ENCODE measurements at regions not wholly inside any gene's neighbourhood (a gene's known extent, or its start where the extent isn't known, plus 50 kb on each side); places are given as distances from the start of the nearest gene placed in this dataset.

DNA sequence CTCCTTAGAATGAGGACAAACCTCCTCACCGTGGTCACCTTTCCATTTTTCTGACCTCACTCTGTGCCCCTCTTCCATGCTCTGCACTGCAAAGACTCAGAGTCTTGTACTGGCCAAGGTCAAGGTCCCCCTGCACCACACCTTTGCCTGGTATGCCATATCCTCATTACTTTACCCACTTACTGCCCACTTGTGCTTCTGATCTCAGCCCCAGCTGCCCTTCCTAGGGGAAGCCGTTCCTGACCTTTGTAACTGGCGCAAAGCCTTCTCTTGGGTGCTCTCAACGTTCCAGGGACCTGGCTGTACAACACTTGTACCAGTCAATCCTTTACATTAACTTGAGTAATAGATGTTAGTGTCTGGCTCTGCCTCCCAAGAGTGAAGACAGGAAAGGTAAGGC lies 256.0 kb downstream of the SV2B start:
- Histone ChIP-seq H3F3A (replicated peaks; ENCODE audit: low read depth) (no peaks in the 10 kb centered on the region), H3K27me3 (ENCODE audit: insufficient read depth) (no peaks in the 10 kb centered on the region), H3K27ac (ENCODE audit: low read depth) (no peak overlapping the region), H3K4me1 (ENCODE audit: insufficient read depth) (no peaks in the 10 kb centered on the region), H3K9me2 (ENCODE audit: insufficient read depth) (no peaks in the 10 kb centered on the region), H3K79me2 (replicated peaks; ENCODE audit: insufficient read depth) (no peaks in the 10 kb centered on the region), H4K20me1 (replicated peaks; ENCODE audit: insufficient read depth) (no peaks in the 10 kb centered on the region), H2AFZ (no peak overlapping the region), H3K36me3 (ENCODE audit: insufficient read depth) (no peaks in the 10 kb centered on the region), H3K4me3 (no peak overlapping the region), H3K4me2 (no peak overlapping the region)
- no peaks in the 10 kb centered on the region for H3K36me3 Mint-ChIP-seq (ENCODE audit: low read depth)
- no peaks in the 10 kb centered on the region for H3K4me1 Mint-ChIP-seq
- TF ChIP-seq POLR2AphosphoS5 (IDR thresholded peaks at IDR 0.05; ENCODE audit: low read depth) (no peak), JUNB (IDR thresholded peaks at IDR 0.05; ENCODE audit: unreplicated experiment) (no peak), STAT1 (IDR thresholded peaks at IDR 0.05; ENCODE audit: unreplicated experiment) (no peak), EZH2 (IDR thresholded peaks at IDR 0.05; ENCODE audit: low read depth, unreplicated experiment) (no peak), ZNF331 (CRISPR knock-in tag; IDR thresholded peaks at IDR 0.05; ENCODE audit: low read depth) (no peak), REST (IDR thresholded peaks at IDR 0.05; ENCODE audit: unreplicated experiment) (no peak), CREB1 (CRISPR knock-in tag; IDR thresholded peaks at IDR 0.05; ENCODE audit: low read depth) (no peak), EZH2phosphoT487 (IDR thresholded peaks at IDR 0.05; ENCODE audit: unreplicated experiment) (no peak), NANOG (IDR thresholded peaks at IDR 0.05; ENCODE audit: borderline replicate concordance) (no peak)
- TF ChIP-seq, protein P1, sequence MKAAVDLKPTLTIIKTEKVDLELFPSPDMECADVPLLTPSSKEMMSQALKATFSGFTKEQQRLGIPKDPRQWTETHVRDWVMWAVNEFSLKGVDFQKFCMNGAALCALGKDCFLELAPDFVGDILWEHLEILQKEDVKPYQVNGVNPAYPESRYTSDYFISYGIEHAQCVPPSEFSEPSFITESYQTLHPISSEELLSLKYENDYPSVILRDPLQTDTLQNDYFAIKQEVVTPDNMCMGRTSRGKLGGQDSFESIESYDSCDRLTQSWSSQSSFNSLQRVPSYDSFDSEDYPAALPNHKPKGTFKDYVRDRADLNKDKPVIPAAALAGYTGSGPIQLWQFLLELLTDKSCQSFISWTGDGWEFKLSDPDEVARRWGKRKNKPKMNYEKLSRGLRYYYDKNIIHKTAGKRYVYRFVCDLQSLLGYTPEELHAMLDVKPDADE (IDR thresholded peaks at IDR 0.05) = no peak
- TF ChIP-seq, protein P2, sequence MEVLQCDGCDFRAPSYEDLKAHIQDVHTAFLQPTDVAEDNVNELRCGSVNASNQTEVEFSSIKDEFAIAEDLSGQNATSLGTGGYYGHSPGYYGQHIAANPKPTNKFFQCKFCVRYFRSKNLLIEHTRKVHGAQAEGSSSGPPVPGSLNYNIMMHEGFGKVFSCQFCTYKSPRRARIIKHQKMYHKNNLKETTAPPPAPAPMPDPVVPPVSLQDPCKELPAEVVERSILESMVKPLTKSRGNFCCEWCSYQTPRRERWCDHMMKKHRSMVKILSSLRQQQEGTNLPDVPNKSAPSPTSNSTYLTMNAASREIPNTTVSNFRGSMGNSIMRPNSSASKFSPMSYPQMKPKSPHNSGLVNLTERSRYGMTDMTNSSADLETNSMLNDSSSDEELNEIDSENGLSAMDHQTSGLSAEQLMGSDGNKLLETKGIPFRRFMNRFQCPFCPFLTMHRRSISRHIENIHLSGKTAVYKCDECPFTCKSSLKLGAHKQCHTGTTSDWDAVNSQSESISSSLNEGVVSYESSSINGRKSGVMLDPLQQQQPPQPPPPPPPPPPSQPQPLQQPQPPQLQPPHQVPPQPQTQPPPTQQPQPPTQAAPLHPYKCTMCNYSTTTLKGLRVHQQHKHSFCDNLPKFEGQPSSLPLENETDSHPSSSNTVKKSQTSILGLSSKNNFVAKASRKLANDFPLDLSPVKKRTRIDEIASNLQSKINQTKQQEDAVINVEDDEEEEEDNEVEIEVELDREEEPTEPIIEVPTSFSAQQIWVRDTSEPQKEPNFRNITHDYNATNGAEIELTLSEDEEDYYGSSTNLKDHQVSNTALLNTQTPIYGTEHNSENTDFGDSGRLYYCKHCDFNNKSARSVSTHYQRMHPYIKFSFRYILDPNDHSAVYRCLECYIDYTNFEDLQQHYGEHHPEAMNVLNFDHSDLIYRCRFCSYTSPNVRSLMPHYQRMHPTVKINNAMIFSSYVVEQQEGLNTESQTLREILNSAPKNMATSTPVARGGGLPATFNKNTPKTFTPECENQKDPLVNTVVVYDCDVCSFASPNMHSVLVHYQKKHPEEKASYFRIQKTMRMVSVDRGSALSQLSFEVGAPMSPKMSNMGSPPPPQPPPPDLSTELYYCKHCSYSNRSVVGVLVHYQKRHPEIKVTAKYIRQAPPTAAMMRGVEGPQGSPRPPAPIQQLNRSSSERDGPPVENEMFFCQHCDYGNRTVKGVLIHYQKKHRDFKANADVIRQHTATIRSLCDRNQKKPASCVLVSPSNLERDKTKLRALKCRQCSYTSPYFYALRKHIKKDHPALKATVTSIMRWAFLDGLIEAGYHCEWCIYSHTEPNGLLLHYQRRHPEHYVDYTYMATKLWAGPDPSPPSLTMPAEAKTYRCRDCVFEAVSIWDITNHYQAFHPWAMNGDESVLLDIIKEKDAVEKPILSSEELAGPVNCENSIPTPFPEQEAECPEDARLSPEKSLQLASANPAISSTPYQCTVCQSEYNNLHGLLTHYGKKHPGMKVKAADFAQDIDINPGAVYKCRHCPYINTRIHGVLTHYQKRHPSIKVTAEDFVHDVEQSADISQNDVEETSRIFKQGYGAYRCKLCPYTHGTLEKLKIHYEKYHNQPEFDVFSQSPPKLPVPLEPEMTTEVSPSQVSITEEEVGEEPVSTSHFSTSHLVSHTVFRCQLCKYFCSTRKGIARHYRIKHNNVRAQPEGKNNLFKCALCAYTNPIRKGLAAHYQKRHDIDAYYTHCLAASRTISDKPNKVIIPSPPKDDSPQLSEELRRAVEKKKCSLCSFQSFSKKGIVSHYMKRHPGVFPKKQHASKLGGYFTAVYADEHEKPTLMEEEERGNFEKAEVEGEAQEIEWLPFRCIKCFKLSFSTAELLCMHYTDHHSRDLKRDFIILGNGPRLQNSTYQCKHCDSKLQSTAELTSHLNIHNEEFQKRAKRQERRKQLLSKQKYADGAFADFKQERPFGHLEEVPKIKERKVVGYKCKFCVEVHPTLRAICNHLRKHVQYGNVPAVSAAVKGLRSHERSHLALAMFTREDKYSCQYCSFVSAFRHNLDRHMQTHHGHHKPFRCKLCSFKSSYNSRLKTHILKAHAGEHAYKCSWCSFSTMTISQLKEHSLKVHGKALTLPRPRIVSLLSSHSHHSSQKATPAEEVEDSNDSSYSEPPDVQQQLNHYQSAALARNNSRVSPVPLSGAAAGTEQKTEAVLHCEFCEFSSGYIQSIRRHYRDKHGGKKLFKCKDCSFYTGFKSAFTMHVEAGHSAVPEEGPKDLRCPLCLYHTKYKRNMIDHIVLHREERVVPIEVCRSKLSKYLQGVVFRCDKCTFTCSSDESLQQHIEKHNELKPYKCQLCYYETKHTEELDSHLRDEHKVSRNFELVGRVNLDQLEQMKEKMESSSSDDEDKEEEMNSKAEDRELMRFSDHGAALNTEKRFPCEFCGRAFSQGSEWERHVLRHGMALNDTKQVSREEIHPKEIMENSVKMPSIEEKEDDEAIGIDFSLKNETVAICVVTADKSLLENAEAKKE (CRISPR knock-in tag; IDR thresholded peaks at IDR 0.05) = no peak
- TF ChIP-seq, protein P3, sequence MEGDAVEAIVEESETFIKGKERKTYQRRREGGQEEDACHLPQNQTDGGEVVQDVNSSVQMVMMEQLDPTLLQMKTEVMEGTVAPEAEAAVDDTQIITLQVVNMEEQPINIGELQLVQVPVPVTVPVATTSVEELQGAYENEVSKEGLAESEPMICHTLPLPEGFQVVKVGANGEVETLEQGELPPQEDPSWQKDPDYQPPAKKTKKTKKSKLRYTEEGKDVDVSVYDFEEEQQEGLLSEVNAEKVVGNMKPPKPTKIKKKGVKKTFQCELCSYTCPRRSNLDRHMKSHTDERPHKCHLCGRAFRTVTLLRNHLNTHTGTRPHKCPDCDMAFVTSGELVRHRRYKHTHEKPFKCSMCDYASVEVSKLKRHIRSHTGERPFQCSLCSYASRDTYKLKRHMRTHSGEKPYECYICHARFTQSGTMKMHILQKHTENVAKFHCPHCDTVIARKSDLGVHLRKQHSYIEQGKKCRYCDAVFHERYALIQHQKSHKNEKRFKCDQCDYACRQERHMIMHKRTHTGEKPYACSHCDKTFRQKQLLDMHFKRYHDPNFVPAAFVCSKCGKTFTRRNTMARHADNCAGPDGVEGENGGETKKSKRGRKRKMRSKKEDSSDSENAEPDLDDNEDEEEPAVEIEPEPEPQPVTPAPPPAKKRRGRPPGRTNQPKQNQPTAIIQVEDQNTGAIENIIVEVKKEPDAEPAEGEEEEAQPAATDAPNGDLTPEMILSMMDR (conservative IDR thresholded peaks at IDR 0.05; ENCODE audit: low read depth in 2 of 2) = no peak
- DNase-seq (ENCODE audit: low spot score) (no peak), ATAC-seq (no peak)
- no peaks in the 10 kb centered on the region for H3K27me3 Mint-ChIP-seq (ENCODE audit: insufficient read depth, low read depth, poor library complexity)
- H3K27ac Mint-ChIP-seq = no peak overlapping the region
- H3K4me3 Mint-ChIP-seq = no peak overlapping the region
- H3K9me3 Mint-ChIP-seq = no peaks in the 10 kb centered on the region
